IMR-90 (cell line): ENCODE measurements at regions not wholly inside any gene's neighbourhood (a gene's known extent, or its start where the extent isn't known, plus 50 kb on each side); places are given as distances from the start of the nearest gene placed in this dataset.

ENCODE experiments used
- ATAC-seq: fragments of 200-7000 bp; cut with Tn5 transposase; 2 replicates; pipeline ENCODE4 v1.9.1; 2020; ENCODE audit warnings: low read depth, mild to moderate bottlenecking, moderate library complexity
- BruUV-seq: library from RNA; stranded (reverse); fragments of 400-500 nt; replicated peaks from 2 replicates; lab custom pipeline; 2021; lab: Mats Ljungman, UMichigan
- CTCF ChIA-PET: fragments of 300-600 bp; formaldehyde crosslinking; extraction: SDS; loops from one replicate; lab custom pipeline; 2021; ENCODE audit warnings: antibody characterized with exemption; lab: Yijun Ruan, JAX
- POLR2A ChIA-PET: fragments of 300-600 bp; sonication (Branson Sonifier 250); formaldehyde crosslinking; loops from one replicate; lab custom pipeline; 2022; ENCODE audit warnings: antibody characterized with exemption; ENCODE audit not compliant: unreplicated experiment; lab: Charles Lee
- DNase-seq: peaks from one replicate; pipeline ENCODE4 v3.0.0; 2013
- H2AFZ ChIP-seq: replicated peaks from 2 replicates; pipeline ENCODE3; 2013; ENCODE audit warnings: low read length, mild to moderate bottlenecking; ENCODE audit not compliant: poor library complexity
- H2AK5ac ChIP-seq: 2 replicates; pipeline ENCODE4 v1.6.1; 2013; ENCODE audit warnings: low read depth, low read length, inconsistent platforms
- H2AK9ac ChIP-seq: replicated peaks from 2 replicates; pipeline ENCODE3; 2013; ENCODE audit warnings: mild to moderate bottlenecking, low read depth, low read length, moderate library complexity; ENCODE audit not compliant: poor library complexity
- H2BK120ac ChIP-seq: 2 replicates; pipeline ENCODE4 v1.6.1; 2013; ENCODE audit warnings: low read depth, low read length, inconsistent platforms
- H2BK15ac ChIP-seq: 3 replicates; pipeline ENCODE4 v1.6.1; 2013; ENCODE audit warnings: low read depth, low read length, inconsistent platforms
- H2BK20ac ChIP-seq: 2 replicates; pipeline ENCODE4 v1.6.1; 2013; ENCODE audit warnings: low read depth, mild to moderate bottlenecking, inconsistent platforms, low read length, moderate library complexity
- H2BK5ac ChIP-seq: 2 replicates; pipeline ENCODE4 v1.6.1; 2013; ENCODE audit warnings: mild to moderate bottlenecking, low read depth, low read length, inconsistent platforms; ENCODE audit not compliant: poor library complexity, severe bottlenecking
- H3K14ac ChIP-seq: replicated peaks from 2 replicates; pipeline ENCODE4 v1.6.1; 2013; ENCODE audit warnings: low read depth, low read length, inconsistent platforms
- H3K18ac ChIP-seq: 2 replicates; pipeline ENCODE4 v1.6.1; 2013; ENCODE audit warnings: low read depth, low read length, control low read depth
- H3K23ac ChIP-seq: 2 replicates; pipeline ENCODE4 v1.6.1; 2013; ENCODE audit warnings: low read depth, low read length, inconsistent platforms
- H3K27ac ChIP-seq: 2 replicates; pipeline ENCODE4 v1.5.1; 2013; ENCODE audit warnings: mild to moderate bottlenecking, control low read depth, low read length; ENCODE audit not compliant: insufficient read depth
- H3K27me3 ChIP-seq: 2 replicates; pipeline ENCODE4 v1.6.1; 2013; ENCODE audit warnings: low read length; ENCODE audit not compliant: control insufficient read depth, insufficient read depth
- H3K36me3 ChIP-seq: 2 replicates; pipeline ENCODE4 v1.6.1; 2013; ENCODE audit warnings: low read length, mixed read lengths; ENCODE audit not compliant: control insufficient read depth, insufficient read depth
- H3K4ac ChIP-seq: 2 replicates; pipeline ENCODE4 v1.6.1; 2013; ENCODE audit warnings: low read depth, low read length, inconsistent platforms
- H3K4me1 ChIP-seq: 2 replicates; pipeline ENCODE4 v1.6.1; 2013; ENCODE audit warnings: low read length, mixed read lengths; ENCODE audit not compliant: control insufficient read depth, insufficient read depth
- H3K4me2 ChIP-seq: 2 replicates; pipeline ENCODE4 v1.6.1; 2013; ENCODE audit warnings: low read depth, mild to moderate bottlenecking, control low read depth, low read length, moderate library complexity
- H3K4me3 ChIP-seq: 2 replicates; pipeline ENCODE4 v1.5.1; 2013; ENCODE audit warnings: low read depth, mild to moderate bottlenecking, control low read depth, low read length, moderate library complexity; ENCODE audit not compliant: insufficient read depth
- H3K56ac ChIP-seq: 2 replicates; pipeline ENCODE4 v1.6.1; 2013; ENCODE audit warnings: low read length, inconsistent platforms; ENCODE audit not compliant: insufficient read depth; ENCODE audit errors: extremely low read depth
- H3K79me1 ChIP-seq, 2 experiments: 2 replicates each; pipeline ENCODE4 v1.6.1; 2013; ENCODE audit warnings: low read length in 2 of 2, inconsistent platforms in 1 of 2, low read depth in 1 of 2
- H3K9ac ChIP-seq: 2 replicates; pipeline ENCODE4 v1.6.1; 2013; ENCODE audit warnings: low read depth, low read length, control low read depth
- H3K9me1 ChIP-seq: 2 replicates; pipeline ENCODE4 v1.6.1; 2013; ENCODE audit warnings: low read length, inconsistent platforms; ENCODE audit not compliant: insufficient read depth
- H3K9me3 ChIP-seq: 2 replicates; pipeline ENCODE4 v1.6.1; 2013; ENCODE audit warnings: low read length; ENCODE audit not compliant: control insufficient read depth, insufficient read depth
- H4K20me1 ChIP-seq: 2 replicates; pipeline ENCODE4 v1.6.1; 2013; ENCODE audit warnings: low read length, inconsistent platforms; ENCODE audit not compliant: insufficient read depth
- H4K5ac ChIP-seq: 2 replicates; pipeline ENCODE4 v1.6.1; 2013; ENCODE audit warnings: mild to moderate bottlenecking, low read depth, low read length, control low read depth
- H4K8ac ChIP-seq, 2 experiments: 2 replicates each; pipeline ENCODE4 v1.6.1; 2013; ENCODE audit warnings: low read depth in 2 of 2, low read length in 2 of 2, control low read depth in 1 of 2, inconsistent platforms in 1 of 2
- H4K91ac ChIP-seq: 2 replicates; pipeline ENCODE4 v1.6.1; 2013; ENCODE audit warnings: low read depth, low read length, inconsistent platforms; ENCODE audit not compliant: insufficient read depth
- BHLHE40 ChIP-seq: fragments of 150-350 bp; IDR thresholded peaks from 2 replicates; pipeline ENCODE4 v1.6.1; 2016; ENCODE audit warnings: mild to moderate bottlenecking, low read depth, low read length
- FOS ChIP-seq: fragments of 150-350 bp; IDR thresholded peaks from 2 replicates; pipeline ENCODE4 v1.6.1; 2016; ENCODE audit warnings: low read depth, low read length
- MAFK ChIP-seq: IDR thresholded peaks from 2 replicates; pipeline ENCODE4 v1.6.1; 2012; ENCODE audit warnings: low read depth, low read length, improper control_type of control experiment
- POLR2A ChIP-seq: IDR thresholded peaks from 2 replicates; pipeline ENCODE4 v1.6.1; 2012; ENCODE audit warnings: mild to moderate bottlenecking, low read depth, low read length
- SMC3 ChIP-seq: fragments of 150-350 bp; IDR thresholded peaks from 2 replicates; pipeline ENCODE4 v1.6.1; 2016; ENCODE audit warnings: low read depth, mild to moderate bottlenecking, antibody characterized with exemption, low read length, moderate library complexity
- USF2 ChIP-seq: fragments of 150-350 bp; IDR thresholded peaks from 2 replicates; pipeline ENCODE4 v1.6.1; 2017; ENCODE audit warnings: mild to moderate bottlenecking, antibody characterized with exemption, low read length, low read depth
- WGBS, 2 experiments: methylation state at CpG; one replicate each; pipeline versions ENCODE4 v1.1.5 to v1.1.7; 2013; ENCODE audit warnings: missing lambda C conversion rate in 2 of 2; ENCODE audit not compliant: insufficient read length in 1 of 2; ENCODE audit errors: extremely low coverage in 2 of 2; 5-methylcytosine and 5-hydroxymethylcytosine counted together
- dilution Hi-C: fragments of 300-500 bp; cut with HindIII; formaldehyde crosslinking; loops from one replicate; pipeline ENCODE4 v1.14.3; 2018; ENCODE audit warnings: low sequenced_read_pairs; ENCODE audit not compliant: unreplicated experiment
- in situ Hi-C: fragments of 300-500 bp; cut with MboI; formaldehyde crosslinking; loops from 3 replicates; pipeline ENCODE4 v1.14.3; 2019; ENCODE audit warnings: low sequenced_read_pairs, inconsistent platforms, mixed read lengths
- intact Hi-C: fragments of 100-400 bp; cut with micrococcal nuclease; formaldehyde crosslinking; loops from 2 replicates; pipeline ENCODE4 v1.10.0; 2022
- TF ChIP-seq, protein P1 (sequence below): conservative IDR thresholded peaks from 2 replicates; pipeline ENCODE4 v1.5.1; 2012; ENCODE audit warnings: mild to moderate bottlenecking, low read depth, low read length, improper control_type of control experiment

DNA sequence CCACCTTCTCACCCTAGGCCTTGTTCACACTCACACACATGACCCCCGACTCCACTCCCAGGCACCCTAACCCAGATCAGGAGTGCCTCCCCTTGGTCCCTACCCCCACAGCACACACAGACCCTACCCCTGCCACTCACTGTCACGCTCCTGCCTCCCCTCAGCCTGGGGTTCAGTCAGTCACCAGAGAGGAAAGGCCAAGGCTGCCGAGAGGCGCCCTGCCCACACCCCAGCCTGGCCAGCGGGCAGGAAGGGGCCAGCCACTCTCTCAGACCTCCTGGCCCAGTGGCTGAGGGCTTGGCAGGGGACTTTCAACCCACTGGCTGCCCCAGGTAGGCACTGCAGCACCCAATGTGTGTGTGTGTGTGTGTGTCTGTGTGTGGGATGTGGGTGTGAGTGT, 122.4 kb upstream of the MVB12B start:
- dilution Hi-C loops: no loop called here
- Histone ChIP-seq H3K4me1 (no peaks in the 10 kb centered on the region), H3K14ac (no peak overlapping the region), H3K9ac (no peak overlapping the region), H2BK120ac (no peak overlapping the region), H2AFZ (no peak overlapping the region), H3K4me2 (no peak overlapping the region), H3K27me3 (peaks cover 11% of the 10 kb centered on the region), H3K27ac (no peak overlapping the region), H2BK20ac (no peak overlapping the region), H3K79me1 (no peaks in the 10 kb centered on the region), H3K23ac (no peak overlapping the region), H3K56ac (no peak overlapping the region), H4K20me1 (no peaks in the 10 kb centered on the region), H2AK5ac (no peak overlapping the region), H3K4me3 (no peak overlapping the region), H3K9me1 (peaks cover 8% of the 10 kb centered on the region), H2BK5ac (peak overlapping the region; percentile 83), H4K8ac (no peak overlapping the region), H2BK15ac (no peak overlapping the region), H4K91ac (no peak overlapping the region), H3K9me3 (no peaks in the 10 kb centered on the region), H3K36me3 (no peaks in the 10 kb centered on the region), H4K5ac (no peak overlapping the region), H3K4ac (no peak overlapping the region), H2AK9ac (no peak overlapping the region), H3K18ac (no peak overlapping the region)
- 78% methylated on average over 1 of the region's 5 CpGs; no CpG with 5 or more reads in 1 of the 2 experiments for WGBS, 2 experiments
- no peak for DNase-seq
- POLR2A ChIA-PET: no interaction called here
- no TSS peak for BruUV-seq
- in situ Hi-C loops: no loop called here
- intact Hi-C loops: no loop called here
- no peak for ATAC-seq
- no peak for TF ChIP-seq FOS
- TF ChIP-seq, protein P1, sequence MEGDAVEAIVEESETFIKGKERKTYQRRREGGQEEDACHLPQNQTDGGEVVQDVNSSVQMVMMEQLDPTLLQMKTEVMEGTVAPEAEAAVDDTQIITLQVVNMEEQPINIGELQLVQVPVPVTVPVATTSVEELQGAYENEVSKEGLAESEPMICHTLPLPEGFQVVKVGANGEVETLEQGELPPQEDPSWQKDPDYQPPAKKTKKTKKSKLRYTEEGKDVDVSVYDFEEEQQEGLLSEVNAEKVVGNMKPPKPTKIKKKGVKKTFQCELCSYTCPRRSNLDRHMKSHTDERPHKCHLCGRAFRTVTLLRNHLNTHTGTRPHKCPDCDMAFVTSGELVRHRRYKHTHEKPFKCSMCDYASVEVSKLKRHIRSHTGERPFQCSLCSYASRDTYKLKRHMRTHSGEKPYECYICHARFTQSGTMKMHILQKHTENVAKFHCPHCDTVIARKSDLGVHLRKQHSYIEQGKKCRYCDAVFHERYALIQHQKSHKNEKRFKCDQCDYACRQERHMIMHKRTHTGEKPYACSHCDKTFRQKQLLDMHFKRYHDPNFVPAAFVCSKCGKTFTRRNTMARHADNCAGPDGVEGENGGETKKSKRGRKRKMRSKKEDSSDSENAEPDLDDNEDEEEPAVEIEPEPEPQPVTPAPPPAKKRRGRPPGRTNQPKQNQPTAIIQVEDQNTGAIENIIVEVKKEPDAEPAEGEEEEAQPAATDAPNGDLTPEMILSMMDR: no peak
- no peak for TF ChIP-seq BHLHE40
- TF ChIP-seq POLR2A: no peak
- TF ChIP-seq SMC3: no peak
- no peak for TF ChIP-seq USF2
- TF ChIP-seq MAFK: no peak
- CTCF ChIA-PET: no interaction called here
